Neural progenitor cell (in vitro differentiated cells): ENCODE measurements at regions not wholly inside any gene's neighbourhood (a gene's known extent, or its start where the extent isn't known, plus 50 kb on each side); places are given as distances from the start of the nearest gene placed in this dataset.

Experiments
- EZH2 ChIP-seq: fragments of 200-600 bp; sonication (generic); IDR thresholded peaks from 2 replicates; pipeline ENCODE4 v1.6.1; 2017; ENCODE audit warnings: antibody characterized with exemption, mild to moderate bottlenecking, moderate library complexity
- EZH2phosphoT487 ChIP-seq: fragments of 200-600 bp; sonication (generic); IDR thresholded peaks from 2 replicates; pipeline ENCODE4 v1.6.1; 2017; ENCODE audit warnings: antibody characterized with exemption
- TF ChIP-seq, protein P1 (sequence below): fragments of 200-600 bp; sonication (generic); IDR thresholded peaks from 2 replicates; pipeline ENCODE4 v1.5.1; 2017; ENCODE audit warnings: antibody characterized with exemption, mild to moderate bottlenecking

DNA sequence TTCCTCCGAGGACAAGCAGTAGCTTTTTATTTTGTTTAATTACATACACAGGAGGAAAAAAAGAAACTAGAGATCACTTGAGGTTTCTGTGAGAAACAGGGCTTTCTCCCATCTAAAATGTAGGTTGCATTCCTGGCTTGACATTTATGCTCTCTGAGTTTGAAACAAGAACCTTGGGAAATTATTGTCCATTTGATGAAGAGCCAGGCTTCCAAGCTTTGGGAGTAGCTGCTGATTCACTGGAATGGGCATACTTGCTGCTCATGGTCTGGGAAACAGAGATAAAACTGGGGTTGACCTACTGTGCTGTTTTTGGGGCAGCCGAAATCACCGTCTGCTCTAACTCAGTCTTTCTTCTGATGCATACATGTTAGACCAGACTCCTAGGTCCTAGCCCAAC lies 165.4 kb downstream of the MIS18A start:
- TF ChIP-seq, protein P1, sequence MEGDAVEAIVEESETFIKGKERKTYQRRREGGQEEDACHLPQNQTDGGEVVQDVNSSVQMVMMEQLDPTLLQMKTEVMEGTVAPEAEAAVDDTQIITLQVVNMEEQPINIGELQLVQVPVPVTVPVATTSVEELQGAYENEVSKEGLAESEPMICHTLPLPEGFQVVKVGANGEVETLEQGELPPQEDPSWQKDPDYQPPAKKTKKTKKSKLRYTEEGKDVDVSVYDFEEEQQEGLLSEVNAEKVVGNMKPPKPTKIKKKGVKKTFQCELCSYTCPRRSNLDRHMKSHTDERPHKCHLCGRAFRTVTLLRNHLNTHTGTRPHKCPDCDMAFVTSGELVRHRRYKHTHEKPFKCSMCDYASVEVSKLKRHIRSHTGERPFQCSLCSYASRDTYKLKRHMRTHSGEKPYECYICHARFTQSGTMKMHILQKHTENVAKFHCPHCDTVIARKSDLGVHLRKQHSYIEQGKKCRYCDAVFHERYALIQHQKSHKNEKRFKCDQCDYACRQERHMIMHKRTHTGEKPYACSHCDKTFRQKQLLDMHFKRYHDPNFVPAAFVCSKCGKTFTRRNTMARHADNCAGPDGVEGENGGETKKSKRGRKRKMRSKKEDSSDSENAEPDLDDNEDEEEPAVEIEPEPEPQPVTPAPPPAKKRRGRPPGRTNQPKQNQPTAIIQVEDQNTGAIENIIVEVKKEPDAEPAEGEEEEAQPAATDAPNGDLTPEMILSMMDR, result no peak
- no peak for TF ChIP-seq EZH2
- no peak for TF ChIP-seq EZH2phosphoT487
